Right renal cortex interstitium (tissue), 3 donors: ENCODE measurements at regions not wholly inside any gene's neighbourhood (a gene's known extent, or its start where the extent isn't known, plus 50 kb on each side); places are given as distances from the start of the nearest gene placed in this dataset.

Experiments used
- DNase-seq, 3 donors: peaks; one replicate each; pipeline ENCODE4 v3.0.0-alpha.2; 2013; ENCODE audit warnings: low read depth in 3 of 3, low spot score in 2 of 3

DNA sequence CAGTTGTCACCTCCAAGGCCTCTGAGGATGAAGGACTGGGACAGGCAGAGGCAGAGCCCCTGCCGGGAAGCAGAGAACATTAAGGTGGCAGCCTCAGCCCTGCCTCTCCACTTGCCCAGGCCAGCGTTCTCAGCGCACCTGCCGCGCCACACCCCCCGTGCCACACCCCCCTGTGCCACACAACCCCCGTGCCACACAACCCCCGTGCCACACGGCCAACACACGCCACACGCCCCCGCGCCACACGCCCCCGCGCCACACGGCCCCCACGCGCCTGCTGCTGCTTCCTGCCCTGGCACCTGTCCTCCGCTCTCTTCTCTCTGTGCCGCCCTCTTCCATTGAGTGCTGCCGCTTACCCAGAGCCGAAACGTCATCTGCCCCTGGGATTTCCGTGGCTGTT, 58.0 kb upstream of the ZFP42 start:
- DNase-seq, result no peak

DNA sequence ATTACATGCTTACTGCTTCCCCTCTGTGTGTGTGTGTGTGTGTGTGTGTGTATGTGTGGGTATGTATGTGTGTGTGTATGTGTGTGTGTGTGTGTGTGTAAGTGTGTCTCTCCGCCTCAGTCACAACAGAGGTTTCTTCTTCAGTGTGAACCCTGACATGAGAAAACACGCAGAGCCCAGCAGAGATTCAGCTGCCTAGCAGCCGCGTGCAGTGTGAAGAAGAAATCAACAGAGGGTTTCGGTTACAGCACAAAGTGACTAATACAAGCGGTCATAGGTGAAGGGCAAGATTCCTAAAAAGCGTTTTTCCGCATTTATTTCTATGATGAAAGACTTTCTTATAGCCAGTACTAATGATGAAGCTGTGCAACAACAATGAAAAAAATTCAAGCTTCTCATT, 55.3 kb upstream of the ZFP42 start:
- DNase-seq, result no peak

DNA sequence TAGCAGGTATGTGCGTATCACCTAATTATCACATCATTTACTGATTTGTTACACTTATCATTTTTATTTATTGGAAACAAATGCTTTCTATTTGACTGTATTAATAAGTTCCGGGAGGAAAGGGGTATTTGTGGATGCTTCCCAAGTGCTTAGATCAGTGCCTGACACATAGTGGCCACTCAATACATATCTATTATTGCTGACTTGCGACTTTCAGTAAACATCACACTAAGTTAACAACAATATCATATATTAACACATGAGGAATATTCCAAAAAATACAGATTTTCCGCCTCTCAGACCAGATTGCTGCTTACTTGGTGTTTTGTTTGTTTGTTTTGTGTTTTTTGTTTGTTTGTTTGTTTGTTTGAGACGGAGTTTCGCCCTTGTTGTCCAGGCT, 52.6 kb upstream of the ZFP42 start:
- no peak for DNase-seq

DNA sequence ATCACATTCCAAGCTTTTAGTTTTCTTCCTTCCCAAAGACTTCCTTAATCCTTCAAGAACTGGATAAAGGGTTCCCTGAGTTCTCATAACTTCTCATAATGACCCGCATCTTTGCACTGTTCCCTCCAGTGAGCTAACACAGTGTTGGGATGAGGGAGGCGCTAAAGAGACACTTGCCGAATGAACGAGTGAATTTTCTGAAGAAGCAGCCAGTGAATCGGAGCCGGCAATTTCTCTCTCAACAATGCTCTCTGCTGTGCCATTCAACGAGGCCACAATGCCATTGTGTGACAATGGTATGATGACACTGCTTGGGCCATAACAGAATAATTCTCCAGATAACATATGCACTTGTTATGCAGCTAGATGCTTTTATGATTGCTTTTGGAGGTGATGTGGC, 51.4 kb upstream of the ZFP42 start:
- no peak for DNase-seq
